Ascending aorta (tissue), 2 donors: ENCODE measurements at regions not wholly inside any gene's neighbourhood (a gene's known extent, or its start where the extent isn't known, plus 50 kb on each side); places are given as distances from the start of the nearest gene placed in this dataset.

Experiments
- DNase-seq, 2 donors: peaks; one replicate each; pipeline ENCODE4 v3.0.0-alpha.2; 2019; ENCODE audit warnings: low spot score in 2 of 2
- H3K27ac ChIP-seq, 2 donors: fragments of 200-600 bp; sonication (generic); one replicate each; pipeline ENCODE4 v1.5.1; 2016 to 2017; ENCODE audit warnings: mild to moderate bottlenecking in 1 of 2
- H3K27me3 ChIP-seq: fragments of 200-600 bp; sonication (generic); one replicate; pipeline ENCODE4 v1.5.1; 2017
- H3K36me3 ChIP-seq, 2 donors: fragments of 200-600 bp; sonication (generic); one replicate each; pipeline ENCODE4 v1.5.1; 2016
- H3K4me1 ChIP-seq, 2 donors: fragments of 200-600 bp; sonication (generic); one replicate each; pipeline ENCODE4 v1.5.1; 2016 to 2017; ENCODE audit warnings: mild to moderate bottlenecking in 1 of 2
- H3K4me3 ChIP-seq, 2 donors: fragments of 200-600 bp; sonication (generic); one replicate each; pipeline ENCODE4 v1.5.1; 2016 to 2017; ENCODE audit warnings: mild to moderate bottlenecking in 1 of 2
- H3K9me3 ChIP-seq, 2 donors: fragments of 200-600 bp; sonication (generic); one replicate each; pipeline ENCODE4 v1.5.1; 2016
- intact Hi-C: fragments of 100-400 bp; cut with DNase I; formaldehyde crosslinking; loops from one replicate; pipeline ENCODE4 v1.15.1; 2023
- TF ChIP-seq, protein P1 (sequence below), 3 experiments: fragments of 200-600 bp in 2 of 3; fragments of 450-650 bp in 1 of 3; sonication (generic) in 2 of 3; IDR thresholded peaks; one replicate each; pipeline ENCODE4 v1.5.1; 2016 to 2019; ENCODE audit warnings: antibody characterized with exemption in 3 of 3, mild to moderate bottlenecking in 1 of 3, moderate library complexity in 1 of 3

DNA sequence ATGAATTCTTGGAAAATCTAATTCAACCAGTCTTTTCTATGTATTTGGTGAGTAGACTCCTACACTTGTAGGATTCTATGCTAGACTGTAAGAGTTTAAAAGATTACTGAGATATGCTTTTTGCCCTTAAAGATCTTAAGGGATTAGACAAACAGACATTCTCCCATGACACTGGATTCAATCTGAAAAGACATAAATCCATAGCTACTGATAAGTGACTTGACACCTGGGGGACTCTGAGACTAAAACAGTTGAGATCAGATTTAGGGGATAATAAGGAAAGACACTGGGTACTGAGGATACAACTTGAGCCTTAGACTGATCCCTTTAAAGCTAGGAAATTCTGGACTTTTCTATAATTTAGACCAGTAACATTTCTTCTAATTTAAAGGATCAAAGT lies 1233.4 kb downstream of the XPNPEP1 start:
- intact Hi-C loops, result no loop called here
- Histone ChIP-seq H3K36me3 (no peaks in the 10 kb centered on the region), H3K4me3 (no peak overlapping the region), H3K27me3 (no peaks in the 10 kb centered on the region), H3K27ac (no peak overlapping the region), H3K4me1 (no peaks in the 10 kb centered on the region), H3K9me3 (no peaks in the 10 kb centered on the region)
- no peak for DNase-seq
- TF ChIP-seq, protein P1, sequence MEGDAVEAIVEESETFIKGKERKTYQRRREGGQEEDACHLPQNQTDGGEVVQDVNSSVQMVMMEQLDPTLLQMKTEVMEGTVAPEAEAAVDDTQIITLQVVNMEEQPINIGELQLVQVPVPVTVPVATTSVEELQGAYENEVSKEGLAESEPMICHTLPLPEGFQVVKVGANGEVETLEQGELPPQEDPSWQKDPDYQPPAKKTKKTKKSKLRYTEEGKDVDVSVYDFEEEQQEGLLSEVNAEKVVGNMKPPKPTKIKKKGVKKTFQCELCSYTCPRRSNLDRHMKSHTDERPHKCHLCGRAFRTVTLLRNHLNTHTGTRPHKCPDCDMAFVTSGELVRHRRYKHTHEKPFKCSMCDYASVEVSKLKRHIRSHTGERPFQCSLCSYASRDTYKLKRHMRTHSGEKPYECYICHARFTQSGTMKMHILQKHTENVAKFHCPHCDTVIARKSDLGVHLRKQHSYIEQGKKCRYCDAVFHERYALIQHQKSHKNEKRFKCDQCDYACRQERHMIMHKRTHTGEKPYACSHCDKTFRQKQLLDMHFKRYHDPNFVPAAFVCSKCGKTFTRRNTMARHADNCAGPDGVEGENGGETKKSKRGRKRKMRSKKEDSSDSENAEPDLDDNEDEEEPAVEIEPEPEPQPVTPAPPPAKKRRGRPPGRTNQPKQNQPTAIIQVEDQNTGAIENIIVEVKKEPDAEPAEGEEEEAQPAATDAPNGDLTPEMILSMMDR (IDR thresholded peaks at IDR 0.05), result no peak

DNA sequence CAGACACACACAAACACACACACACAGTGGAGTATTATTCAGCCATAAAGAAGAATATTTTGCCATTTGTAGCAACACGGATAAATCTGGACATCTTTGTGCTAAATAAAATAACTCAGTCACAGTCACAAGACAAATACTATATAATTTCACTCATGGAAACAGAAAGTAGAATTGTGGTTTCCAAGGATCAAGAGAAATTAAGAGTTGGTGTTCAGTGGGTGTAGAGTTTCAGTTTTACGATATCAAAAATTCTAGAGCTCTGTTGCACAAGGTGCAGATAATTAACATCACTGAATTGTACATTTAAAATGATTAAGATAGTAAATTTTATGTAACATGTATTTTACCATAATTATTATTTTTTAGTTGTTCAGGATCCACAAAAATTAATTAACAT lies 1235.0 kb downstream of the XPNPEP1 start:
- H3K27ac ChIP-seq, result no peak overlapping the region
- no peak for DNase-seq
- no peaks in the 10 kb centered on the region for H3K27me3 ChIP-seq
- no peak overlapping the region for H3K4me3 ChIP-seq
- no peaks in the 10 kb centered on the region for H3K4me1 ChIP-seq
- TF ChIP-seq, protein P1 (IDR thresholded peaks at IDR 0.05), result no peak
- intact Hi-C loops, result no loop called here
- no peaks in the 10 kb centered on the region for H3K9me3 ChIP-seq
- H3K36me3 ChIP-seq, result no peaks in the 10 kb centered on the region

DNA sequence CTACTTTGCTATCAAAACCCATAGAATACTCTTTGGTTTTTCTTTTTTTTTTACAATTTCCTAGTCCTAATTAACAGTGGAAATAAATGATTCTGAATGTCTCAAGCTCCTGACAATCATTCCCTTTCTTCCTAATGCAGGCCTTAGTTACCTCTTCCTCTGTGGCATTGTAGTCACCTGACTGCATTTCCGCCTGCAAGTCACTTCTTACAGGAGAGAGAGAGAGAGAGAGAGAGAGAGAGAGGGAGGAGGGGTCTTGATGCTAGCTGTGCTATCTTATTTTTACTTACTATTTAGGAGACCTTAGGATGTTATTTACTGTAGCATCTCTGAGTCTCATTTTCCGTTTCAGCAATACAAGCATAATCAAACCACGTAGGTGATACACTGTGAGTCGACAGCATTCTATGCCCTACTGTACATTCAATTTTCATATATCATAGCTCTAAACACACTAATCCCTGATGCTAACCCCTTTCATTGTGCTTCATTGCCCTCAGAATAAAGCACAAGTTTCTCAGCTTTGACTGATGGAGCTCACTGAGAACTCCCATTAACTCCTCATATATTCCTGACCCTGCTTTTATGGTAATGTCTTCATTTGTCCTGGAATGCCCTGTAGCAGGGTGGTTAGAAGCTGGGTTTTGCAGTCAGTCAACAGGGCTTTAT lies 1237.3 kb downstream of the XPNPEP1 start:
- H3K27me3 ChIP-seq, result no peaks in the 10 kb centered on the region
- no peaks in the 10 kb centered on the region for H3K36me3 ChIP-seq
- no peak overlapping the region for H3K4me3 ChIP-seq
- H3K4me1 ChIP-seq, result no peaks in the 10 kb centered on the region
- DNase-seq, result no peak
- H3K27ac ChIP-seq, result no peak overlapping the region
- no peaks in the 10 kb centered on the region for H3K9me3 ChIP-seq
- TF ChIP-seq, protein P1 (IDR thresholded peaks at IDR 0.05), result no peak
- intact Hi-C loops, result no loop called here

DNA sequence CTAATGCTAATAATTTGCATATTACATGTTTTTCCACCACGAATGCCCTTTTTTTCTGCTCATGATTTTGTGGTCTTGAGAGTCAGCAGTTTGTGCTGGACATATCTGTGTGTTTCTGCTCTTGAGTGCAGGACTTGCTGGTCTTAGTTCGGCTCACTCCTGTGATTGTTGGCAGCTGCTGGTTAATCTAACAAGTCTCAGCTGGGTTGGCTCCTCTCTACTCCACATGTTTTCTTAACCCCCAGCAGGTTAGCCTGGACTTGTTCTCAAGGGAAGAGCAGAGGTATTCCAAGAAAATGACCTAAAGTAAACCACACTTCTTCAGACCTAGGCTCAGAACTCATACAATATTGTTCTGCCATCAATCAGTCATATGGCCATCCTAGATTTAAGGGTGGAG lies 1238.9 kb downstream of the XPNPEP1 start:
- H3K27me3 ChIP-seq, result no peaks in the 10 kb centered on the region

DNA sequence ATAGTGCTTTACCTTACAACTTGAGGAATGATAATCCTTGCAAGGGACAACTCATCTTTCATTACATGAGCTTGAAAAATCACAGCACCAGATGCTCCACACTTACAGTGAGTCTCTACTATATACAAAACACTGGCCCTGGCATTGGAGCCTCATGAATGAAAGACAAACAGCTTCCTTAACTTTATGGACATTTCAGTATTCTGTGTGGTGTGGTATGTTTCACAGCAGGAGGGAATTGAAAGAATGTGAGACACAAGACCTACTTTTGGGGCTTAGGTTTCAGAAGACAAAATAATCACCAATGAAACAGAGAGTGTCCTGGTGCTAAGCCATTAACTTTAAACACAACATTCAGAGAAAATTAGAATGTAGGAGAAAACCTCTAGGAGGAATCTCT lies 1249.6 kb downstream of the XPNPEP1 start:
- no peaks in the 10 kb centered on the region for H3K36me3 ChIP-seq
- TF ChIP-seq, protein P1 (IDR thresholded peaks at IDR 0.05), result no peak

More for the DNA sequence above, 1238.9 kb downstream of the XPNPEP1 start:
- no peak overlapping the region for H3K27ac ChIP-seq
- no peak for DNase-seq
- H3K4me3 ChIP-seq, result no peak overlapping the region
- H3K9me3 ChIP-seq, result no peaks in the 10 kb centered on the region
- H3K36me3 ChIP-seq, result no peaks in the 10 kb centered on the region
- H3K4me1 ChIP-seq, result no peaks in the 10 kb centered on the region
- TF ChIP-seq, protein P1 (IDR thresholded peaks at IDR 0.05), result no peak
- intact Hi-C loops, result no loop called here

DNA sequence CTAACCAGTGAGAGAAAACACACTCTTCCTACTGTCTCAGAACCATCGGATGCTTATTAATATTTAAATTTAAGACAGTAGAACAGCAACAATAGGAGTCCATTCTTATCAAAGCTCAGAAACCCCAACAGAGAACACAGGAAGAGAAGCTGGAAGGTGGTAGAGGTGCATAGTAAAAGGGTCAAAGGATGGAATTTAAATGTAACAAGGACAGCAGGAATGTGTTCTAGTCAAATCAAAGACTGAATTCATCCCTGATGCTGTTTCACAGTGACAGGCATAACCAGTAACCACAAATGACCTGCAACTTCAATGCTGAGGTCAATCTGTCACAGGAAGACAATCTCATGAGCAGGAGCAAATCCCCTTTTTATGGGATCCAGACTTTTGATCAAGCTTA lies 1259.7 kb downstream of the XPNPEP1 start:
- Histone ChIP-seq H3K4me1 (no peaks in the 10 kb centered on the region), H3K9me3 (no peaks in the 10 kb centered on the region), H3K27ac (no peak overlapping the region), H3K27me3 (no peaks in the 10 kb centered on the region), H3K36me3 (no peaks in the 10 kb centered on the region), H3K4me3 (no peak overlapping the region)
- TF ChIP-seq, protein P1 (IDR thresholded peaks at IDR 0.05), result no peak
- DNase-seq, result no peak
- intact Hi-C loops, result no loop called here

More for the DNA sequence above, 1249.6 kb downstream of the XPNPEP1 start:
- H3K4me3 ChIP-seq, result no peak overlapping the region
- H3K4me1 ChIP-seq, result no peaks in the 10 kb centered on the region
- DNase-seq, result no peak
- intact Hi-C loops, result no loop called here
- no peaks in the 10 kb centered on the region for H3K9me3 ChIP-seq
- H3K27ac ChIP-seq, result no peak overlapping the region
- no peaks in the 10 kb centered on the region for H3K27me3 ChIP-seq
